HCT116 (cell line): ENCODE measurements at regions not wholly inside any gene's neighbourhood (a gene's known extent, or its start where the extent isn't known, plus 50 kb on each side); places are given as distances from the start of the nearest gene placed in this dataset.

ENCODE experiments used
- ATAC-seq: fragments of 200-7000 bp; cut with Tn5 transposase; 2 replicates; pipeline ENCODE4 v1.9.1; 2020; ENCODE audit warnings: mild to moderate bottlenecking, moderate library complexity
- BruUV-seq: library from RNA; stranded (reverse); fragments of 400-500 nt; replicated peaks from 2 replicates; lab custom pipeline; 2021; lab: Mats Ljungman, UMichigan
- CTCF ChIA-PET: fragments of 300-600 bp; sonication (Branson Sonifier 250); formaldehyde crosslinking; loops from one replicate; lab custom pipeline; 2021; ENCODE audit warnings: antibody characterized with exemption; lab: Charles Lee
- POLR2A ChIA-PET: fragments of 300-600, 350-600 bp; sonication (Branson Sonifier 250); formaldehyde crosslinking; loops from one replicate; lab custom pipeline; 2021; ENCODE audit warnings: antibody characterized with exemption; lab: Charles Lee
- RAD21 ChIA-PET, 2 experiments: fragments of 300-600 bp; sonication (Branson Sonifier 250); formaldehyde crosslinking; loops; one replicate each; lab custom pipeline; 2023; ENCODE audit warnings: low total read pairs in 2 of 2; ENCODE audit not compliant: uncharacterized antibody in 2 of 2, unreplicated experiment in 2 of 2, low non-redundant PET in 1 of 2; lab: Charles Lee
- DNase-seq: peaks from one replicate; pipeline ENCODE4 v3.0.0-alpha.2; 2010; ENCODE audit warnings: low read depth, low spot score
- H2AFZ ChIP-seq: fragments of 200-600 bp; shearing (Covaris generic), sonication (generic); 2 replicates; pipeline ENCODE4 v1.6.1; 2017; ENCODE audit warnings: low read depth, mixed run types, mixed read lengths, antibody characterized with exemption, low read length; ENCODE audit not compliant: poor library complexity, severe bottlenecking
- H3K27ac ChIP-seq: 2 replicates; pipeline ENCODE4 v1.5.1; 2012; ENCODE audit warnings: low read depth, low read length
- H3K27me3 ChIP-seq: fragments of 200-600 bp; sonication (generic); 2 replicates; pipeline ENCODE4 v1.6.1; 2016; ENCODE audit warnings: mixed run types, low read length, mixed read lengths; ENCODE audit not compliant: insufficient read depth
- H3K36me3 ChIP-seq, 2 experiments: fragments of 200-500 bp in 1 of 2; fragments of 200-600 bp in 1 of 2; sonication (Bioruptor generic) in 1 of 2; sonication (generic) in 1 of 2; 2 replicates each; pipeline versions ENCODE4 v1.5.1 to v1.6.1; 2014 to 2016; ENCODE audit warnings: low read length in 2 of 2, inconsistent platforms in 1 of 2, mixed read lengths in 1 of 2, mixed run types in 1 of 2; ENCODE audit not compliant: insufficient read depth in 2 of 2, control insufficient read depth in 1 of 2
- H3K4me1 ChIP-seq, 2 experiments: fragments of 200-600 bp in 1 of 2; sonication (generic) in 1 of 2; 2 replicates each; pipeline versions ENCODE4 v1.5.1 to v1.6.1; 2012 to 2017; ENCODE audit warnings: low read length in 2 of 2, inconsistent platforms in 1 of 2, mild to moderate bottlenecking in 1 of 2, mixed read lengths in 1 of 2, mixed run types in 1 of 2, moderate library complexity in 1 of 2; ENCODE audit not compliant: insufficient read depth in 2 of 2, control insufficient read depth in 1 of 2
- H3K4me2 ChIP-seq: fragments of 200-600 bp; sonication (generic); 2 replicates; pipeline ENCODE4 v1.6.1; 2017; ENCODE audit warnings: mixed run types, low read length, mixed read lengths
- H3K4me3 ChIP-seq, 2 experiments: fragments of 200-600 bp in 1 of 2; sonication (generic) in 1 of 2; replicated peaks in 1 of 2; 2 replicates each; pipeline ENCODE4 v1.5.1; 2011 to 2016; ENCODE audit warnings: low read length in 2 of 2, control low read depth in 1 of 2, low read depth in 1 of 2, mild to moderate bottlenecking in 1 of 2, mixed read lengths in 1 of 2, mixed run types in 1 of 2
- H3K79me2 ChIP-seq: fragments of 200-600 bp; sonication (generic); 2 replicates; pipeline ENCODE4 v1.6.1; 2017; ENCODE audit warnings: mild to moderate bottlenecking, mixed run types, low read length, moderate library complexity, mixed read lengths; ENCODE audit not compliant: insufficient read depth
- H3K9ac ChIP-seq: fragments of 200-600 bp; sonication (generic); 2 replicates; pipeline ENCODE4 v1.6.1; 2016; ENCODE audit warnings: low read length, mixed read lengths
- H3K9me2 ChIP-seq: fragments of 200-600 bp; sonication (generic), shearing (Covaris generic); 2 replicates; pipeline ENCODE4 v1.6.1; 2017; ENCODE audit warnings: mixed run types, mild to moderate bottlenecking, moderate library complexity; ENCODE audit not compliant: insufficient read depth
- H3K9me3 ChIP-seq, 2 experiments: fragments of 200-500 bp in 1 of 2; fragments of 200-600 bp in 1 of 2; sonication (Bioruptor generic) in 1 of 2; sonication (generic) in 1 of 2; 2 replicates each; pipeline ENCODE4 v1.6.1; 2014 to 2017; ENCODE audit warnings: low read length in 2 of 2, mixed read lengths in 2 of 2, inconsistent platforms in 1 of 2, low read depth in 1 of 2, mild to moderate bottlenecking in 1 of 2, mixed run types in 1 of 2, moderate library complexity in 1 of 2; ENCODE audit not compliant: control insufficient read depth in 1 of 2, insufficient read depth in 1 of 2
- H4K20me1 ChIP-seq: fragments of 200-600 bp; sonication (generic), shearing (Covaris generic); 2 replicates; pipeline ENCODE4 v1.6.1; 2017; ENCODE audit warnings: mixed run types, mild to moderate bottlenecking, moderate library complexity; ENCODE audit not compliant: insufficient read depth
- CEBPB ChIP-seq: IDR thresholded peaks from 2 replicates; pipeline ENCODE4 v1.6.1; 2012; ENCODE audit warnings: low read depth
- ELF1 ChIP-seq: IDR thresholded peaks from 2 replicates; pipeline ENCODE4 v1.6.1; 2012; ENCODE audit warnings: low read depth, borderline replicate concordance
- EZH2phosphoT487 ChIP-seq: fragments of 200-600 bp; IDR thresholded peaks from 2 replicates; pipeline ENCODE4 v1.6.1; 2018; ENCODE audit warnings: antibody characterized with exemption, borderline replicate concordance
- FOSL1 ChIP-seq: IDR thresholded peaks from 2 replicates; pipeline ENCODE4 v1.6.1; 2012; ENCODE audit warnings: low read depth
- MAX ChIP-seq: IDR thresholded peaks from 2 replicates; pipeline ENCODE4 v1.6.1; 2012
- POLR2A ChIP-seq: IDR thresholded peaks from 2 replicates; pipeline ENCODE4 v1.7.0; 2011; ENCODE audit warnings: borderline replicate concordance; ENCODE audit not compliant: insufficient read depth, insufficient read length; ENCODE audit errors: extremely low read depth
- POLR2AphosphoS5 ChIP-seq: IDR thresholded peaks from 2 replicates; pipeline ENCODE4 v1.6.1; 2011; ENCODE audit warnings: mild to moderate bottlenecking, low read depth, low read length, moderate library complexity
- SIN3A ChIP-seq: IDR thresholded peaks from 2 replicates; pipeline ENCODE4 v1.6.1; 2012; ENCODE audit warnings: low read depth
- TCF7L2 ChIP-seq: IDR thresholded peaks from 2 replicates; pipeline ENCODE4 v1.7.0; 2011; ENCODE audit warnings: borderline replicate concordance, inconsistent platforms; ENCODE audit not compliant: insufficient read depth, insufficient read length; ENCODE audit errors: extremely low read depth
- YY1 ChIP-seq: IDR thresholded peaks from 2 replicates; pipeline ENCODE4 v1.6.1; 2011; ENCODE audit warnings: low read length, low read depth, moderate library complexity, mild to moderate bottlenecking; ENCODE audit not compliant: insufficient replicate concordance; ENCODE audit errors: extremely low read depth
- ZFX ChIP-seq: fragments of 450-650 bp; IDR thresholded peaks from 2 replicates; pipeline ENCODE4 v1.6.1; 2017
- intact Hi-C: fragments of 100-400 bp; cut with micrococcal nuclease; formaldehyde crosslinking; loops from 2 replicates; pipeline ENCODE4 v1.10.0; 2022
- TF ChIP-seq, protein P1 (sequence below), 3 experiments: fragments of 200-600 bp in 1 of 3; sonication (generic) in 1 of 3; IDR thresholded peaks in 2 of 3; conservative IDR thresholded peaks in 1 of 3; 2 replicates each; pipeline ENCODE4 v1.5.1; 2012 to 2017; ENCODE audit warnings: low read depth in 2 of 3, low read length in 2 of 3, antibody characterized with exemption in 1 of 3, borderline replicate concordance in 1 of 3, control low read depth in 1 of 3, mild to moderate bottlenecking in 1 of 3, mixed read lengths in 1 of 3, mixed run types in 1 of 3, moderate library complexity in 1 of 3; ENCODE audit not compliant: insufficient read depth in 1 of 3
- TF ChIP-seq, protein P2 (sequence below): IDR thresholded peaks from 2 replicates; pipeline ENCODE4 v1.6.1; 2012; ENCODE audit warnings: low read depth

- TF ChIP-seq, protein P1, sequence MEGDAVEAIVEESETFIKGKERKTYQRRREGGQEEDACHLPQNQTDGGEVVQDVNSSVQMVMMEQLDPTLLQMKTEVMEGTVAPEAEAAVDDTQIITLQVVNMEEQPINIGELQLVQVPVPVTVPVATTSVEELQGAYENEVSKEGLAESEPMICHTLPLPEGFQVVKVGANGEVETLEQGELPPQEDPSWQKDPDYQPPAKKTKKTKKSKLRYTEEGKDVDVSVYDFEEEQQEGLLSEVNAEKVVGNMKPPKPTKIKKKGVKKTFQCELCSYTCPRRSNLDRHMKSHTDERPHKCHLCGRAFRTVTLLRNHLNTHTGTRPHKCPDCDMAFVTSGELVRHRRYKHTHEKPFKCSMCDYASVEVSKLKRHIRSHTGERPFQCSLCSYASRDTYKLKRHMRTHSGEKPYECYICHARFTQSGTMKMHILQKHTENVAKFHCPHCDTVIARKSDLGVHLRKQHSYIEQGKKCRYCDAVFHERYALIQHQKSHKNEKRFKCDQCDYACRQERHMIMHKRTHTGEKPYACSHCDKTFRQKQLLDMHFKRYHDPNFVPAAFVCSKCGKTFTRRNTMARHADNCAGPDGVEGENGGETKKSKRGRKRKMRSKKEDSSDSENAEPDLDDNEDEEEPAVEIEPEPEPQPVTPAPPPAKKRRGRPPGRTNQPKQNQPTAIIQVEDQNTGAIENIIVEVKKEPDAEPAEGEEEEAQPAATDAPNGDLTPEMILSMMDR (IDR thresholded peaks at IDR 0.05 in 2 of 3, conservative IDR thresholded peaks at IDR 0.05 in 1 of 3; ENCODE audit: borderline replicate concordance in 1 of 3, insufficient read depth in 1 of 3, low read depth in 2 of 3, low read length in 2 of 3): no peak
- TF ChIP-seq, protein P2, sequence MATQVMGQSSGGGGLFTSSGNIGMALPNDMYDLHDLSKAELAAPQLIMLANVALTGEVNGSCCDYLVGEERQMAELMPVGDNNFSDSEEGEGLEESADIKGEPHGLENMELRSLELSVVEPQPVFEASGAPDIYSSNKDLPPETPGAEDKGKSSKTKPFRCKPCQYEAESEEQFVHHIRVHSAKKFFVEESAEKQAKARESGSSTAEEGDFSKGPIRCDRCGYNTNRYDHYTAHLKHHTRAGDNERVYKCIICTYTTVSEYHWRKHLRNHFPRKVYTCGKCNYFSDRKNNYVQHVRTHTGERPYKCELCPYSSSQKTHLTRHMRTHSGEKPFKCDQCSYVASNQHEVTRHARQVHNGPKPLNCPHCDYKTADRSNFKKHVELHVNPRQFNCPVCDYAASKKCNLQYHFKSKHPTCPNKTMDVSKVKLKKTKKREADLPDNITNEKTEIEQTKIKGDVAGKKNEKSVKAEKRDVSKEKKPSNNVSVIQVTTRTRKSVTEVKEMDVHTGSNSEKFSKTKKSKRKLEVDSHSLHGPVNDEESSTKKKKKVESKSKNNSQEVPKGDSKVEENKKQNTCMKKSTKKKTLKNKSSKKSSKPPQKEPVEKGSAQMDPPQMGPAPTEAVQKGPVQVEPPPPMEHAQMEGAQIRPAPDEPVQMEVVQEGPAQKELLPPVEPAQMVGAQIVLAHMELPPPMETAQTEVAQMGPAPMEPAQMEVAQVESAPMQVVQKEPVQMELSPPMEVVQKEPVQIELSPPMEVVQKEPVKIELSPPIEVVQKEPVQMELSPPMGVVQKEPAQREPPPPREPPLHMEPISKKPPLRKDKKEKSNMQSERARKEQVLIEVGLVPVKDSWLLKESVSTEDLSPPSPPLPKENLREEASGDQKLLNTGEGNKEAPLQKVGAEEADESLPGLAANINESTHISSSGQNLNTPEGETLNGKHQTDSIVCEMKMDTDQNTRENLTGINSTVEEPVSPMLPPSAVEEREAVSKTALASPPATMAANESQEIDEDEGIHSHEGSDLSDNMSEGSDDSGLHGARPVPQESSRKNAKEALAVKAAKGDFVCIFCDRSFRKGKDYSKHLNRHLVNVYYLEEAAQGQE: no peak
- no peak for TF ChIP-seq MAX
- TF ChIP-seq, all 23 proteins: peak for 0
Observed at GRCh38 chr20:60352017-60352416, 393.8 kb downstream of the CDH26 start (continued).

GRCh38 chr20:60352596-60352995, 394.4 kb downstream of the CDH26 start:
- Histone ChIP-seq H3K4me1 (no peaks in the 10 kb centered on the region), H3K79me2 (no peaks in the 10 kb centered on the region), H3K9me2 (no peaks in the 10 kb centered on the region), H3K4me3 (no peak overlapping the region), H3K9me3 (peaks cover 0 to 28% of the 10 kb centered on the region in 2 experiments; a peak in 2 of 4 replicates), H3K9ac (no peak overlapping the region), H3K27ac (no peak overlapping the region), H4K20me1 (no peaks in the 10 kb centered on the region), H3K4me2 (no peak overlapping the region), H2AFZ (no peak overlapping the region), H3K36me3 (no peaks in the 10 kb centered on the region), H3K27me3 (no peaks in the 10 kb centered on the region)
- DNase-seq (no peak), ATAC-seq (no peak)
- ChIA-PET POLR2A (no interaction called here), CTCF (no interaction called here), RAD21 (no interaction called here)
- intact Hi-C loops: no loop called here
- BruUV-seq: no TSS peak
- TF ChIP-seq SIN3A: no peak
- TF ChIP-seq YY1: no peak
- TF ChIP-seq CEBPB: no peak
- TF ChIP-seq, protein P1 (IDR thresholded peaks at IDR 0.05 in 2 of 3, conservative IDR thresholded peaks at IDR 0.05 in 1 of 3; ENCODE audit: borderline replicate concordance in 1 of 3, insufficient read depth in 1 of 3, low read depth in 2 of 3, low read length in 2 of 3): no peak
- no peak for TF ChIP-seq ZFX
- TF ChIP-seq TCF7L2: no peak
- no peak for TF ChIP-seq FOSL1
- TF ChIP-seq POLR2A: no peak
- TF ChIP-seq EZH2phosphoT487: no peak
- TF ChIP-seq ELF1: no peak
- TF ChIP-seq POLR2AphosphoS5: no peak
